ENCODE measurements at regions not wholly inside any gene's neighbourhood (a gene's known extent, or its start where the extent isn't known, plus 50 kb on each side); places are given as distances from the start of the nearest gene placed in this dataset.

DNA sequence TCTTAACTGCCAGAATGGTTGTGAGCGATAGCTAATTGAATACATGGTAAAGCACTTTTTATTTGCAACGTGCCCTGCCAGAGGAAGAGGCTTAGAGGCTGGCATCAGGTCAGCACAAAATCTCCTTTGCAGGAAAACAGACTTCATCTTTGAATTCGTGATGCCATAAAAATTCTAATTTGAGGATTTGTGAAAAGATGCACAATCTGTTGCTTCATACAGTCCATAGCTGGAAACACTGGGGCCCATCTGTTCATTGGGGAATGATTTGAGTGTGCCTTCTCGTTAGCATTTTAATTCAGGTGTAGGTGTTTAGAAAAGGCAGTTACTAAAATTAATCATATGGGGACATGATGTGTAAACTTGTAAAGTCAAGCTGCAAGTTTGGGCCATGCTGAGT is 876.0 kb downstream of the SLC4A3 start:
- TF ChIP-seq, protein P1, sequence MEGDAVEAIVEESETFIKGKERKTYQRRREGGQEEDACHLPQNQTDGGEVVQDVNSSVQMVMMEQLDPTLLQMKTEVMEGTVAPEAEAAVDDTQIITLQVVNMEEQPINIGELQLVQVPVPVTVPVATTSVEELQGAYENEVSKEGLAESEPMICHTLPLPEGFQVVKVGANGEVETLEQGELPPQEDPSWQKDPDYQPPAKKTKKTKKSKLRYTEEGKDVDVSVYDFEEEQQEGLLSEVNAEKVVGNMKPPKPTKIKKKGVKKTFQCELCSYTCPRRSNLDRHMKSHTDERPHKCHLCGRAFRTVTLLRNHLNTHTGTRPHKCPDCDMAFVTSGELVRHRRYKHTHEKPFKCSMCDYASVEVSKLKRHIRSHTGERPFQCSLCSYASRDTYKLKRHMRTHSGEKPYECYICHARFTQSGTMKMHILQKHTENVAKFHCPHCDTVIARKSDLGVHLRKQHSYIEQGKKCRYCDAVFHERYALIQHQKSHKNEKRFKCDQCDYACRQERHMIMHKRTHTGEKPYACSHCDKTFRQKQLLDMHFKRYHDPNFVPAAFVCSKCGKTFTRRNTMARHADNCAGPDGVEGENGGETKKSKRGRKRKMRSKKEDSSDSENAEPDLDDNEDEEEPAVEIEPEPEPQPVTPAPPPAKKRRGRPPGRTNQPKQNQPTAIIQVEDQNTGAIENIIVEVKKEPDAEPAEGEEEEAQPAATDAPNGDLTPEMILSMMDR (IDR thresholded peaks at IDR 0.05) = no peak
- no peak for TF ChIP-seq POLR2A (IDR thresholded peaks at IDR 0.05)
